GM12878 (cell line): ENCODE measurements at regions not wholly inside any gene's neighbourhood (a gene's known extent, or its start where the extent isn't known, plus 50 kb on each side); places are given as distances from the start of the nearest gene placed in this dataset.

Experiments used
- ATAC-seq: fragments of 200-7000 bp; cut with Tn5 transposase; 3 replicates; pipeline ENCODE4 v1.9.1; 2020; ENCODE audit warnings: mild to moderate bottlenecking, moderate library complexity
- BruUV-seq: library from RNA; stranded (reverse); fragments of 400-500 nt; replicated peaks from 2 replicates; lab custom pipeline; 2021; lab: Mats Ljungman, UMichigan
- CTCF ChIA-PET: fragments of 300-600 bp; sonication (Branson Sonifier 250); formaldehyde crosslinking; extraction: SDS; loops from one replicate; lab custom pipeline; 2021; ENCODE audit warnings: inconsistent platforms; lab: Yijun Ruan, JAX
- POLR2A ChIA-PET: fragments of 350-600 bp; formaldehyde crosslinking; extraction: SDS; loops from one replicate; lab custom pipeline; 2021; ENCODE audit warnings: inconsistent platforms; lab: Charles Lee
- RAD21 ChIA-PET: fragments of 300-600 bp; sonication (Branson Sonifier 250); formaldehyde crosslinking; loops from one replicate; lab custom pipeline; 2023; ENCODE audit warnings: antibody characterized with exemption; ENCODE audit not compliant: unreplicated experiment; lab: Charles Lee
- SMC1A ChIA-PET: fragments of 300-600 bp; sonication (Branson Sonifier 250); formaldehyde crosslinking; loops from one replicate; lab custom pipeline; 2023; ENCODE audit not compliant: unreplicated experiment, uncharacterized antibody; lab: Charles Lee
- DNase-seq: peaks from one replicate; pipeline ENCODE4 v3.0.0-alpha.2; 2011; ENCODE audit warnings: low read depth, low spot score
- FAIRE-seq: peaks from 3 replicates; lab custom pipeline; 2011; peaks lifted over from hg19 to GRCh38; lab: Jason Lieb, UNC
- H2AFZ ChIP-seq: 2 replicates; pipeline ENCODE4 v1.6.0; 2011; ENCODE audit warnings: low read depth, low read length, control low read depth; ENCODE audit not compliant: control insufficient read depth
- H3K27ac ChIP-seq: 2 replicates; pipeline ENCODE4 v1.5.1; 2011; ENCODE audit warnings: control low read depth; ENCODE audit not compliant: control insufficient read depth, insufficient read depth
- H3K27me3 ChIP-seq, 2 experiments: replicated peaks in 1 of 2; 2 replicates each; pipeline versions ENCODE4 v1.6.0 to v1.6.1; 2011; ENCODE audit warnings: low read length in 1 of 2; ENCODE audit not compliant: control insufficient read depth in 2 of 2, insufficient read depth in 2 of 2
- H3K36me3 ChIP-seq, 2 experiments: 2 replicates each; pipeline ENCODE4 v1.5.1; 2011; ENCODE audit warnings: low read length in 1 of 2; ENCODE audit not compliant: control insufficient read depth in 2 of 2, insufficient read depth in 2 of 2
- H3K4me1 ChIP-seq: 2 replicates; pipeline ENCODE4 v1.6.1; 2011; ENCODE audit warnings: mild to moderate bottlenecking, low read length, moderate library complexity, mixed read lengths; ENCODE audit not compliant: control insufficient read depth, insufficient read depth
- H3K4me2 ChIP-seq: 2 replicates; pipeline ENCODE4 v1.6.0; 2011; ENCODE audit warnings: control low read depth; ENCODE audit not compliant: control insufficient read depth, insufficient read depth
- H3K4me3 ChIP-seq: fragments of 200-600 bp; sonication (generic); 2 replicates; pipeline ENCODE4 v1.5.1; 2016
- H3K79me2 ChIP-seq: 2 replicates; pipeline ENCODE4 v1.6.0; 2011; ENCODE audit warnings: low read length; ENCODE audit not compliant: control insufficient read depth, insufficient read depth
- H3K9ac ChIP-seq: 2 replicates; pipeline ENCODE4 v1.8.0; 2011; ENCODE audit warnings: low read length, control low read depth, mixed read lengths; ENCODE audit not compliant: control insufficient read depth, insufficient read depth
- H3K9me3 ChIP-seq: replicated peaks from 3 replicates; pipeline ENCODE4 v1.5.1; 2011; ENCODE audit warnings: mild to moderate bottlenecking, low read length; ENCODE audit not compliant: control insufficient read depth, insufficient read depth
- H4K20me1 ChIP-seq: 2 replicates; pipeline ENCODE4 v1.6.0; 2011; ENCODE audit not compliant: control insufficient read depth, insufficient read depth
- CBFB ChIP-seq: IDR thresholded peaks from 2 replicates; pipeline ENCODE4 v1.6.1; 2016; ENCODE audit warnings: antibody characterized with exemption, low read depth
- CHD1 ChIP-seq: IDR thresholded peaks from 2 replicates; pipeline ENCODE4 v1.6.1; 2012; ENCODE audit warnings: low read depth, low read length, improper control_type of control experiment
- CREM ChIP-seq: IDR thresholded peaks from 2 replicates; pipeline ENCODE4 v1.6.1; 2014; ENCODE audit warnings: antibody characterized with exemption, low read depth
- FOXK2 ChIP-seq: fragments of 450-650 bp; IDR thresholded peaks from 2 replicates; pipeline ENCODE4 v1.6.1; 2017; ENCODE audit warnings: mild to moderate bottlenecking, moderate library complexity
- MXI1 ChIP-seq: fragments of 150-350 bp; IDR thresholded peaks from 2 replicates; pipeline ENCODE4 v1.6.1; 2011; ENCODE audit warnings: low read depth, mild to moderate bottlenecking, inconsistent platforms, low read length, improper control_type of control experiment
- ZBTB33 ChIP-seq: fragments of 450-650 bp; IDR thresholded peaks from 2 replicates; pipeline ENCODE4 v1.6.1; 2017; ENCODE audit warnings: mild to moderate bottlenecking
- WGBS: methylation state at CpG from one replicate; pipeline ENCODE4 v1.1.6; 2016; ENCODE audit warnings: low lambda C conversion rate; ENCODE audit not compliant: insufficient replicate concordance, insufficient coverage; ENCODE audit errors: missing lambda C conversion rate; 5-methylcytosine and 5-hydroxymethylcytosine counted together
- in situ Hi-C: fragments of 300-500 bp; cut with MboI; formaldehyde crosslinking; loops from 9 replicates; pipeline ENCODE4 v1.14.3; 2018; ENCODE audit warnings: mixed read lengths
- intact Hi-C: fragments of 100-400 bp; cut with micrococcal nuclease; formaldehyde crosslinking; loops from one replicate; pipeline ENCODE4 v1.14.2; 2022; ENCODE audit not compliant: unreplicated experiment

GRCh38 chr7:39825401-39825980, 124.6 kb upstream of the CDK13 start:
- DNase-seq: no peak
- no peak for FAIRE-seq
- BruUV-seq: no TSS peak
- no peaks in the 10 kb centered on the region for H3K36me3 ChIP-seq
- ATAC-seq: no peak
- no peaks in the 10 kb centered on the region for H3K79me2 ChIP-seq
- in situ Hi-C loops: no loop called here
- no peak overlapping the region for H3K4me3 ChIP-seq
- ChIA-PET CTCF (no interaction called here), RAD21 (no interaction called here), POLR2A (interaction anchor here (0.6 to 0.7 kb wide), 2 partner anchors 122 to 388 kb away, joined by 4 to 5 read pairs; no protein-coding TSS in a partner anchor), SMC1A (no interaction called here)
- intact Hi-C loops: no loop called here
- no peak overlapping the region for H2AFZ ChIP-seq
- H3K9ac ChIP-seq: no peak overlapping the region
- no peak overlapping the region for H3K27ac ChIP-seq
- TF ChIP-seq CHD1 (no peak), MXI1 (no peak), FOXK2 (no peak), CBFB (no peak), ZBTB33 (no peak), CREM (no peak)
- peaks cover 0 to 5% of the 10 kb centered on the region in 2 experiments; a peak in 2 of 4 replicates for H3K27me3 ChIP-seq
- no peaks in the 10 kb centered on the region for H4K20me1 ChIP-seq
- no peaks in the 10 kb centered on the region for H3K9me3 ChIP-seq
- WGBS: 4% methylated on average over 6 of the region's 6 CpGs
- no peak overlapping the region for H3K4me2 ChIP-seq
- H3K4me1 ChIP-seq: no peaks in the 10 kb centered on the region
